CD1c-positive myeloid dendritic cell (primary cell): ENCODE measurements at regions not wholly inside any gene's neighbourhood (a gene's known extent, or its start where the extent isn't known, plus 50 kb on each side); places are given as distances from the start of the nearest gene placed in this dataset.

Experiments
- DNase-seq: peaks from one replicate; pipeline ENCODE4 v3.0.0-alpha.2; 2016; ENCODE audit errors: extremely low spot score

- DNase-seq, result no peak
These were observed 164.3 kb upstream of the MLN start for GRCh38 chr6:33967966-33968724.

DNA sequence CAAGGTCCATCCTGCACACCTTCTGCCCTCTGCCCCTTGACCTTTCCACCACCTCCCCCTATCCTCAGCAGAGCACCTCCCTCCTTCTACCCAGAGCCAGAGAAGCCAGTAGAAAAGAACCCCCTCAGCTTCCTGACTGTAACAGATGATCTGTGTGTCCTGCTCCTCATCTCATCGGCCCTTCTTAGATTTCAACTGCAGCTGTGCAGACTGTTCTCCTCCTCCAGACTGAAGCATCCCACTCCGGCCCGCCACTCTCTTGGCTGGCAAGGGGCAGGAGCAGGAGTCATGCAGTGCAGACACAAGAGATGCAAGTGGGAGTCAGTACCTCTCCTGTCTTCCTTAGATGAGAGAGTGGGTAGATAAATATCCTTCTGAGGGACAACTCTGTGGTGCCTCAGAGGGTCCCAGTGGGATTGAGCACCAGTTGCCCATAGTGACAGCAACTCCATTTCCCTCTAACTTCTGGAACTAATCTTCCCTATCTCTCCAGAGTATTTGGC lies 163.5 kb upstream of the MLN start:
- DNase-seq, result no peak

GRCh38 chr6:33966536-33966935 lies 162.7 kb upstream of the MLN start:
- no peak for DNase-seq

- no peak for DNase-seq
These were observed 162.0 kb upstream of the MLN start for GRCh38 chr6:33965766-33966165.

- no peak for DNase-seq
These were observed 160.6 kb upstream of the MLN start for GRCh38 chr6:33964387-33964786.

- DNase-seq, result no peak
These were observed 159.4 kb upstream of the MLN start for GRCh38 chr6:33963136-33963750.

GRCh38 chr6:33962246-33963027 lies 158.6 kb upstream of the MLN start:
- no peak for DNase-seq

DNA sequence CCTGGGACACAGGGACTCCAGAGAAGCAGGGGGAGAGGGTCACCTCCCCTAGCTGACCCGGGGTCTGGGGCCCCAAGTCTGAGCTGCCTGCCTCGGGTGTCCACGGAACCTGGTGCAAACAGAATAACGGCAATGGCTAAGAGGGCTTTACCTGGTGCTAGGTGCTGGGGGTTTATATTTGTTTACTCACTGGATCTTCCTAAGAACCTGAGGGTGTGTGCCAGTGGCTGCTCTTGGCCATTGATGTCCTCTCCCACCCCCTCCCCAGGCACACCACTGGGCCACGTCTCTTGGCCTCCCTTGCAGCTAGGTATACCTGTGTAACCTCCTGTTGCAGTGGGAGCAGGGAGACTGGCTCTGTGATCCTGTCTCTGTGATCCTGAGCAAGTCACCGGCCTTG lies 157.9 kb upstream of the MLN start:
- DNase-seq, result no peak

DNA sequence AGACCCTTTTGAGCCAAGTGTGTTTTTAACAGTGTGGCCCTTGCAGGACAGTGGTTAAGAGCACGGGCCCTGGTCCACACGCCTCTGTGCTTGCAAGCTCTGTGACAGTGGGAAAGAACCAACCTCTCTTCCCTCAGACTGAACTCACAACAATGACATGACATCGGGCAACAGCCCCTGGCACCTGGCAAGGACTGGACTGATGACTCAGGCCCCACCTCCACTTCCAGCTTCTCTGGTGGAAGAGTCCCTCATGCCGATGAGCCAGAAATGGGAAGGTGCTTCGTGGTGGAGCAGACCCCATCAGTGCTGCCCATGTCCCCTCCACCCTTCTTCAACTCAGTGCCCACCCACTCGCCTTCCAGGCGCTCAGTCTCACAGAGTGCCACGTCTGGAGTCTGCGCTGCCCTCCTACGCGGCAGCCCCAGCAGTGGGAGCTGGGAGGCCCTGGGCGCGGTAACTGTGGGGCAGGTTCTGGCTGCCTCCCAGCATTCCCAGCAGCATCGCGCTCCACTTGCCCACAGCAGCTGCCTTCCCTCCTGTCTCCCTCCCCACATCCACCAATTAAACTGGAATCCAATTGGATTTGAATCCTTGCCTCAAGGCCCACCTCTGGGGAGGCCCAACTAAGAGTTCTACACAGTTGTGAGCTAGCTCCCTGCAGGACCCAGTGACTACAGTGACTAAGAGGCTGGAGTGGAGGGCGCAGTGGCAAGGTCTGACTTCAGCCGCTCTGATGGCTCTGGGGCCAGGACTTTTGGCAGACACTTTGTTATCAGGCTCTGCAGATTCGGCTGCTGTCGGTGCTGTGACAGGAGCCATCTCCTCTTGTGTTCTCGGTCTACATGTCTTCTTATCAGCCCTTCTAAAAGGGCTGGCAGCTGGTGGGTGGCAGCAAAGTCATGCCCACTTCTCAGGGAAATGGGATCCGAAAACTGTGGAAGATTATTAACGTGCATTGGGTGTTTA lies 156.8 kb upstream of the MLN start:
- DNase-seq, result no peak

DNA sequence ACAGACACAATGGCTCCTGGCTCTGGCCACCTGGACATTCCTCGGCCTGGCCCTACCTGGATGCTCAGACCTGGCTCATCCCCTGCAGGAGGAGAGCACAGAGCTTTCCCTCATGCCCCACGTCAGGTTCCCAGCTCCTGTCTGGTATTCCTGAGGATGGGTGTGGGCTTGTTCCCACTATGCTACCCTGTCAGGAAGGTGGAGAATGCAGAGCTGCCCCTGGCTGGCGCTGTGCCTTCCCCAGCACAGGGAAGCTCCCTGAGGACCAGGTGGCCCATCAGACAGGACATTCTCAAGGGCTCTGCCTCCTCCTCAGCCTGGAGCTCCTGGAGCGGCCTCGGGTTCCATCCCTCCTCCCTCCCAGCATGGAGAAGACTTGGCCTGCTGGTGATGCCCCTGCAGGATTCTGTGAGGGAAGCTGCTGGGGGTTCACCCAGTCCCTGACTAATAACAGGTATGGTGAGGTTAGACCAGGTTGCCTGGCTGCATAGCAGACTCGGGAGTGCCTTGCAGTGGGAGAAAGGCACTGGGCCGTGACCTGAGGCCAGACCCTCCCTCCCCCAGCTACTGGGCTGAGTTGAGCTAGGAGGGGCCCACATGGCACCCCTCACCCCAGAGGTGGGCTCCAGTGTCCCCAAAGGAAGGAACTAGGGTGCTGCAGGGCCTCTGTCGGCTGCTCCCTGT lies 156.0 kb upstream of the MLN start:
- no peak for DNase-seq

GRCh38 chr6:33959329-33959651 lies 155.5 kb upstream of the MLN start:
- DNase-seq, result no peak

DNA sequence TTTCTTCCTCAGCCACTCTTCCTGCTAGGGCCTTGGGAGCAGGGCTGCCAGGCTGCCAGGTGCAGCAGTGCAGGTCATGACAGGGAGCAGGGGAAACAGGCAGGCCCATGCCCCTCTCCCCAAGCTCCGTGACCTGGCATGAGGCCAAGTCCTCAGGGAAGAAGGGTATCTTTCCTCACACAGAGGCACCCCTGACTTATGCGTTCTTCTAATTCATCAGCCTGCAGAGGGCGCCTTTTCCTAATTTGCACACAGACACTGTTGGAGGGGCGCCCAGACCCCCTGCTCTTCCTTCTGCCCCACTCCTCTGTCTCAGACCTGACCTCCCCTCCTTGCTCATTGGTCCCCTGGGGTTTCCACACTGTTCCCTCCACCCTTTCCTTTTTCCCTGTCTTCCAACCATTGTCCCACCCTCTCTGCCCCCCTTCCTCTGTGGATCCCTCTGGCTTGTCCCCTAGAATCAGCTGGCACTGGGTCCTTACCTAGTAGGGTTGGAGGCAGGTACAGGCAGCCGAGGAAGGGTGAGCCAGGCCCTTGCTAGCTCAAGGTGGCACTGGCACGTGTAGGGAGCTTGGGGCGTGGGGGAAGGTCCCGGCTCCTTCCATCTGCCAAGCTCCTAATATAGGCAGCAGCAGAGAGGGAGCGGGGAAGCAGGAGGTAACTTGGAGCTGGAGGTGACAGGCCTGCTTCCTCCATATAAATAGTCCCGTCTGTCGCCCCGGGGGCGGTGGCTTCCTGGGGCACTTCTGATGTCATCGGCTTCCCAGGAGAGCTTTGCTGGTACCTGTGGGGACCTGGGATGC lies 154.9 kb upstream of the MLN start:
- DNase-seq, result no peak

- no peak for DNase-seq
These were observed 154.2 kb upstream of the MLN start for GRCh38 chr6:33957892-33958525.

DNA sequence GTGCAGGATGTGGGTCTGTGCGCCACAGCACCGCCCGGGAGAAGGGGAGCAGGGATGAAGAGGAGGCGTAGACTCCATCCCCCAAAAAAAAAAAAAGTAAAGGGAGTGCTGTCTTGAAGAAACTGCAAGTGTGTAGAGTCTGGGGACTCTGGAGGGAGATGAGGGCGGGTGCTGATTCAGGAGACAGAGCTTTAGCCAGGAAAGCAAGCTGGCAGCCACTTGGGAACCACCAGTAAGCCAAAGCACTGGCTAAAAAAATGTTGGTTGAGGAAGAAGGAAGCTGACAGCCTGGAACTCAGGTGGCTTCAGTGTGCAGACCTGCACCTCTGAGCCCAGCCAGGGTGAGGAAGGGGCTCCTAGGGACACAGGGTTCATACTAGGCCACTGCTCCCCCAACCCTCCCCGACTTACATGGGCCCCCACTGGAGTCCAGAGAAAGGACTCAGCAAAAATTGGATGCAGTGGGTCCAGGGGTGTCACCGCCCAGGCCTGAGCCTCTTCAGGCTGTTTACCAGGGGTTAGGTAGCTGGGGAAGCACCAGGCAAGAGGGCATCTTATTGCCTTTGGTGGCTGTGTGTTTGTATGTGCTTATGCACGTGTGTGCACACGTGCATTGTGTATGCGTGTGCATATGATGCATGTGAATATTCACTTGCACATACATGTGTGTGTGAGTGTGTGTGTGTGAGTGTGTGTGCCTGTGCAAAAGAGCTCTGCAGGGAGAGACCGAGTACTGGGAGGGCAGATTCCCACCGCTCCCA lies 153.5 kb upstream of the MLN start:
- DNase-seq, result no peak

GRCh38 chr6:33956206-33956605 lies 152.4 kb upstream of the MLN start:
- no peak for DNase-seq

DNA sequence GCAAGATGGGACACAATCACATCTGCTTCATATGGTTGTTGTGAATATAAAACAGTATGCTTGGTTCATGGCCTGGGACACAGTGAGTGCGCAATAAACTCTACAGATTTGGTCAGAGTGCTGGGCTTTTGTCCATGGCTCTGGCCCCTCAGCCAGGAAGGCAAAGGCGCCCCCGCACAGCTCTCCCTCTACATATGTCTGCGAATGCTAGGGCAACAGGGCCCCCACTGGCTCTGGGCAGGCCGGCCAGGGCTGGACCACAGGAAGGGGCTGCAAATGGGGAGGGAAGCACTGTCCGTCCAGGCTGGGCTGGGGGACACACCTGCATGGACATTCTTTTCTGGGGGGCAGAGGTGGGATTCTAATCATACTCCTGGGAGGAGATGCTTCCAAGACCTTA lies 151.8 kb upstream of the MLN start:
- no peak for DNase-seq

GRCh38 chr6:33954453-33954852 lies 150.7 kb upstream of the MLN start:
- DNase-seq, result no peak

DNA sequence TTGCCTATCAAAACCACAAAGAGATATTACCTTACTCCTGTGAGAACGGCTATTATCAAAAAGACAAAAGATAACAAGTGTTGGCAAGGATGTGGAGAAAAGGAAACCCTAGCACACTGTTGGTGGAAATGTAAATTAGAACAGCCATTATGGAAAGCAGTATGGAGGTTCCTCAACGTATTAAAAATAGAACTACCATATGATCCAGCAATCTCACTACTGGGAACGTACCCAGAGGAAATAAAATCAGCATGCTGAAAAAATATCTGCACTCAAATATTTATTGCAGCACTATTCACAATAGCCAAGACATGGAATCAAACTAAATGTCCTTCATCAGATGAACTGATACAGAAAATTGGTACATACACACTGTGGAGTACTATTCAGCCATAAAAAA lies 149.4 kb upstream of the MLN start:
- DNase-seq, result no peak

- no peak for DNase-seq
These were observed 148.2 kb upstream of the MLN start for GRCh38 chr6:33952016-33952415.
